RWPE1 (cell line): ENCODE measurements at regions not wholly inside any gene's neighbourhood (a gene's known extent, or its start where the extent isn't known, plus 50 kb on each side); places are given as distances from the start of the nearest gene placed in this dataset.
"Not testable (repeated sequence)": the region's sequence is repeated elsewhere in the genome, so short reads cannot be mapped to it uniquely, and the experiment has no call there.

Experiments
- CTCF ChIA-PET: fragments of 350-600 bp; sonication (Branson Sonifier 250); formaldehyde crosslinking; extraction: SDS; loops from one replicate; lab custom pipeline; 2021; lab: Yijun Ruan, JAX
- POLR2A ChIA-PET: fragments of 400-600 bp; formaldehyde crosslinking; extraction: SDS; loops from one replicate; lab custom pipeline; 2020; ENCODE audit warnings: antibody characterized with exemption; ENCODE audit not compliant: low non-redundant PET; lab: Yijun Ruan, JAX
- DNase-seq: peaks from one replicate; pipeline ENCODE4 v3.0.0; 2012; ENCODE audit warnings: low spot score
- H3K27ac ChIP-seq: fragments of 450-650 bp; 2 replicates; pipeline ENCODE4 v1.5.1; 2017
- TF ChIP-seq, protein P1 (sequence below): fragments of 450-650 bp; conservative IDR thresholded peaks from 2 replicates; pipeline ENCODE4 v1.5.1; 2017; ENCODE audit warnings: low read depth, mild to moderate bottlenecking

DNA sequence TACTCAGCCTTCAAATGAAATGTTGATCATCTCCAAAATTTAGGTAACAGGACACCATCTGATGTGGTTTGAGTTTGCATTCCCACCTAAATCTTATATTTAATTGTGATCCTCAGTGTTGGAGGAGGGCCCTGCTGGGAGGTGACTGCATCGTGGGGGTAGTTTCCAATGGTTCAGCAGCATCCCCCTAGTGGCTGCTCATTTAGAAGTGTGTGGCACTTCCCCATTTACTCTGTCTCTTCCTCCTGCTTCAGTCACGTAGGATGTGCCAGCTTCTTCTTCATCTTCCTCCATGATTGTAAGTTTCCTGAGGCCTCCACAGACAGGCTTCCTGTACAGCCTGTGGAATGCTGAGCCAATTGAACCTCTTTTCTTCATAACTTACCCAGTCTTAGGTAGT is 731.2 kb downstream of the USP25 start:
- TF ChIP-seq, protein P1, sequence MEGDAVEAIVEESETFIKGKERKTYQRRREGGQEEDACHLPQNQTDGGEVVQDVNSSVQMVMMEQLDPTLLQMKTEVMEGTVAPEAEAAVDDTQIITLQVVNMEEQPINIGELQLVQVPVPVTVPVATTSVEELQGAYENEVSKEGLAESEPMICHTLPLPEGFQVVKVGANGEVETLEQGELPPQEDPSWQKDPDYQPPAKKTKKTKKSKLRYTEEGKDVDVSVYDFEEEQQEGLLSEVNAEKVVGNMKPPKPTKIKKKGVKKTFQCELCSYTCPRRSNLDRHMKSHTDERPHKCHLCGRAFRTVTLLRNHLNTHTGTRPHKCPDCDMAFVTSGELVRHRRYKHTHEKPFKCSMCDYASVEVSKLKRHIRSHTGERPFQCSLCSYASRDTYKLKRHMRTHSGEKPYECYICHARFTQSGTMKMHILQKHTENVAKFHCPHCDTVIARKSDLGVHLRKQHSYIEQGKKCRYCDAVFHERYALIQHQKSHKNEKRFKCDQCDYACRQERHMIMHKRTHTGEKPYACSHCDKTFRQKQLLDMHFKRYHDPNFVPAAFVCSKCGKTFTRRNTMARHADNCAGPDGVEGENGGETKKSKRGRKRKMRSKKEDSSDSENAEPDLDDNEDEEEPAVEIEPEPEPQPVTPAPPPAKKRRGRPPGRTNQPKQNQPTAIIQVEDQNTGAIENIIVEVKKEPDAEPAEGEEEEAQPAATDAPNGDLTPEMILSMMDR: no peak
- POLR2A ChIA-PET: no interaction called here
- no peak for DNase-seq
- no peak overlapping the region for H3K27ac ChIP-seq
- CTCF ChIA-PET: no interaction called here

DNA sequence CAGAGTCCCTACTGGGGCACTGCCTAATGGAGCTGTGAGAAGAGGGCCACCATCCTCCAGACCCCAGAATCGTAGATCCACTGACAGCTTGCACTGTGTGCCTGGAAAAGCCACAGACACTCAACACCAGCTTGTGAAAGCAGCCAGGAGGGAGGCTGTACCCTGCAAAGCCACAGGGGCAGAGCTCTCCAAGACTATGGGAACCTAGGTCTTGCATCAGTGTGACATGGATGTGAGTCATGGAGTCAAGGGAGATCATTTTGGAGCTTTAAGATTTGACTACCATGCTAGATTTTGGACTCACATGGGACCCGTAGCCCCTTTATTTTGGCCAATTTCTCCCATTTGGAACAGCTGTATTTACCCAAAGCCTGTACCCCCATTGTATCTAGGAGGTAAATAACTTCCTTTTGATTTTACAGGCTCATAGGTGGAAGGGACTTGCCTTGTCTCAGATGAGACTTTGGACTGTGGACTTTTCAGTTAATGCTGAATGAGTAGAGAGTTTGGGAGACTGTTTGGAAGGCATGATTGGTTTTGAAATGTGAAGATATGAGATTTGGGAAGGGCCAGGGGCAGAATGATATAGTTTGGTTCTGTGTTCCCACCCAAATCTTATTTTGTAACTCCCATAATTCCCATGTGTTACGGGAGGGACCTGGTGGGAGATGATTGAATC is 734.6 kb downstream of the USP25 start:
- POLR2A ChIA-PET, H3K27ac ChIP-seq, DNase-seq: not testable (repeated sequence)
- CTCF ChIA-PET: interaction anchor here (0.7 kb wide), 1 partner anchor 366 kb away, joined by 3 read pairs; no protein-coding TSS in a partner anchor

DNA sequence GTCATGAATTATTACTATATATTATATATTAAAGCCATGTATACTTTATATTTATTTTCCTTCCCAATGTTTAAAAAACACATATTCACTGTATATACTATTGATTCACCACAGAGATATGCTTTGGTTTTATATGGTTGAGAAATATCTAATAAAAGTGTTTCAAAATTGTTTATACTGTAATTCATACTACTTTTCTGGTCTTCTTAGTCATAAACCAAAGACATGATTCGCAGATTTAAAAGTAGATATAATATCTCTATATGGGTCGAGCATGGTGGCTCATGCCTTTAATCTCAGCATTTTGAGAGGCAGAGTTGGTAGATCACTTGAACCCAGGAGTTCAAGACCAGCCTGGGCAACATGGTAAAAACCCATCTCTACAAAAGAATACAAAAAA is 738.4 kb downstream of the USP25 start:
- no peak for DNase-seq
- POLR2A ChIA-PET: no interaction called here
- TF ChIP-seq, protein P1: no peak

DNA sequence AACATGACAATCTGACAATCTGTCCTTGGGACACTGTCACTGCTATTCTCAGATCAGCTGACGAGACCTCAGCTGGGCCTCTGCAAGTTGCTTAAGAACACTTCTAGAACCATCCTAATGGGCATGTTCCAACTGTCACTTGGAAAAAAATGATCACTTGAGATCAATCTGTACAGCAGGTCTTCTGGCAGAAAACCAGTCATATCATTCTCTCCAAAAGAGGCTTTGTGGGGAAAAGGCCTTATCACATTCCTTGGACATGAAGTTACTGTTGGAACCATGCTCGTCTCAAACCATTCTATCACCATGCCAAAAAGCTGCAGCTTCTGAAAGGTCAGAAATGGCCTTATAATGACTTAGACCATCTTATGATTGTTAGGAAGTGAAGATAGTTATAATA is 744.2 kb downstream of the USP25 start:
- POLR2A ChIA-PET: no interaction called here
- no peak for DNase-seq
- H3K27ac ChIP-seq: no peak overlapping the region
- TF ChIP-seq, protein P1: no peak
- CTCF ChIA-PET: no interaction called here

More for the DNA sequence above, 738.4 kb downstream of the USP25 start:
- no peak overlapping the region for H3K27ac ChIP-seq
- CTCF ChIA-PET: no interaction called here

DNA sequence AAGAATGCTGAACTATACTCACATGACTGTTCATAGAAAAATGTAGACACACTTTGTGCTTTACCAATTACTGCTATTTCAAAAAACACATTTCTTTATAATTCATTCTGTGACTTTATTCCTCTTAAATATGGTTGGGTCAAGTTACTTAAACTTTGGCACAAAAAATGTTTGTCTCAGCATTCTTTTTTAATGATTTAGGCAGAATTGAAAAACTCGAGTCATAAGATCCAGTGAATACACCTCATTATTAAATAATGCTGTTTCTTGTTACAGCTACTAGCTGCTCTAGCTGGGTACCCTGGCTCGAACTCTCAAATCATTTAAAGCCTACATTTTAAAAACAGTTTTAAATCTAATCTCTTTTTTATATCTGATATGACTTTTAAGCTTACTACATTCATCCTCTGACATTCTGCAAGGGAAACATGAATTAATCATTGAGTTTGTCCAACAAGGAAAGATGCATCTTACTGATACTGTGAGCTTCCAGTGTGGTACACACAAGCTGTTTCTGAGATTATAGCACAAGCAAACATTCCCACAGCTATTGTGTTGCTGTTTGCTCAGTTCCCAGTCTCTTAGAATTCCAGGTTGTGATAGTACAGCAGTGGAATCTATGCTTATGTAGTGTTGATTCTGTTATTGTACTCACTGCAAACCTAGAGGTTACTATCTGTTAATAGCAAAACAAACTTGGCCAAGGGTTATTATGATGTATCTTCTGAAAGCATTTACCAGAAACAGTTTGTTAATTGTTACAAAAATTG is 746.5 kb downstream of the USP25 start:
- POLR2A ChIA-PET: no interaction called here
- no peak overlapping the region for H3K27ac ChIP-seq
- TF ChIP-seq, protein P1: no peak
- CTCF ChIA-PET: no interaction called here
- no peak for DNase-seq

DNA sequence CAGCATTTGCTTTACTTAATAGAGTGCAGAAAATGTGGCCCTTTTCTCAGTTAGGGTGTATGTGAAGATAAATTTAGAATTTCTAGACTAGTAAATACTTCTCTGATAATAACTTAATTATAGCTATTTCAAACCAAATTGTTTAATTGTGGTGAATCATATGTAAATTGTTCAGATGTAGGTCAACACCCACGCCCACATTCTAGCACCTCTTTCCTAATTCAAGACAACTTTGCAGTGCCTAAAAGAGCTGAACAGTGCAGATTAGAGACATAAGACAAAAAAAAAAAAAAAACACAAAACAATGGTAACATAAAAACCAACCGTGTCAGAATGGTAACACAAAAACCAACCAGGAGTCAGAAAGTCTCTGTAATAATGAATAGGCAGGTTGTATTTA is 758.3 kb downstream of the USP25 start:
- POLR2A ChIA-PET: no interaction called here
- CTCF ChIA-PET: no interaction called here
- TF ChIP-seq, protein P1: no peak
- no peak overlapping the region for H3K27ac ChIP-seq
- no peak for DNase-seq

DNA sequence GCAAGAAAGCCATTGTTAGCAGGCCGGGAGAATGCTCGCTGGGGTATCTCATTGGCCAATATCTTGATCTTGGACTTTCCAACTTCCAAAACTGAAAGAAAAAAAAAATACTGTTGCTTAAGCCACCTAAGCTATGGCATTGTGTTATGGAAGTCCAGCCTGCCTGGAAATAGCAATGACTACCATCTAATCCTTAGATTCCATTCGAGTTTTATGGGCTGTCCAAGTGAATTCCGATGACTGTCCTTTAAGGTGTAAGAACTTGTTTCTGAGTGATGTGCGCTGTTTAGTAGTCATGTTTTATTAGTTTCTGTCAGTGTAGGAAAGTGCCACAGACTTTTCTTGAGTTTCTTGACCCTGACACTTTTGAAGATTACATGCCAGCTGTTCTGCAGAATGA is 762.6 kb downstream of the USP25 start:
- TF ChIP-seq, protein P1: no peak
- H3K27ac ChIP-seq: no peak overlapping the region
- CTCF ChIA-PET: no interaction called here
- POLR2A ChIA-PET: no interaction called here
- DNase-seq: no peak
